ENCODE measurements at regions not wholly inside any gene's neighbourhood (a gene's known extent, or its start where the extent isn't known, plus 50 kb on each side); places are given as distances from the start of the nearest gene placed in this dataset.

DNA sequence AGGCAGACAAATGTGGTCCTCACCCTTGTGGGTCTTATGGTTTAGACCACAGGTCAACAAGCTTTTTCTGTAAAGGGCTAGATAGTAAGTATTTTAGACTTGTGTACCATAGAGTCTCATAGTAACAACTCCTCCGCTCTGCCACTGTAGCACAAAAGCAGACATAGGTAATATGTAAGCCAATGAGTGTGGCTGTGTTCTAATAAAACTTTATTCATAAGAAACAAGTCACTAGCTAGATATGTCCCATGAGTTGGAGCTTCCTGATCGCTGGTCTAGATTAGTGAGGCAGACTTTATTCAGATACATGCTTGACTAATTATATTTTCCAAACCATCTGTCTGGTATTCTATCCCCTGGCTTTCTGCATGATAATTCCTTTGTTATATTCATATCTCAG, 196.4 kb upstream of the TSHZ2 start:
- no peaks in the 10 kb centered on the region for H3K9me3 ChIP-seq
- WGBS, 2 donors = 91 to 94% methylated on average over 2 of the region's 2 CpGs
- TF ChIP-seq EP300 (IDR thresholded peaks at IDR 0.05) (no peak), POLR2A (IDR thresholded peaks at IDR 0.05) (no peak), POLR2AphosphoS5 (IDR thresholded peaks at IDR 0.05) (no peak)
- TF ChIP-seq, protein P1, sequence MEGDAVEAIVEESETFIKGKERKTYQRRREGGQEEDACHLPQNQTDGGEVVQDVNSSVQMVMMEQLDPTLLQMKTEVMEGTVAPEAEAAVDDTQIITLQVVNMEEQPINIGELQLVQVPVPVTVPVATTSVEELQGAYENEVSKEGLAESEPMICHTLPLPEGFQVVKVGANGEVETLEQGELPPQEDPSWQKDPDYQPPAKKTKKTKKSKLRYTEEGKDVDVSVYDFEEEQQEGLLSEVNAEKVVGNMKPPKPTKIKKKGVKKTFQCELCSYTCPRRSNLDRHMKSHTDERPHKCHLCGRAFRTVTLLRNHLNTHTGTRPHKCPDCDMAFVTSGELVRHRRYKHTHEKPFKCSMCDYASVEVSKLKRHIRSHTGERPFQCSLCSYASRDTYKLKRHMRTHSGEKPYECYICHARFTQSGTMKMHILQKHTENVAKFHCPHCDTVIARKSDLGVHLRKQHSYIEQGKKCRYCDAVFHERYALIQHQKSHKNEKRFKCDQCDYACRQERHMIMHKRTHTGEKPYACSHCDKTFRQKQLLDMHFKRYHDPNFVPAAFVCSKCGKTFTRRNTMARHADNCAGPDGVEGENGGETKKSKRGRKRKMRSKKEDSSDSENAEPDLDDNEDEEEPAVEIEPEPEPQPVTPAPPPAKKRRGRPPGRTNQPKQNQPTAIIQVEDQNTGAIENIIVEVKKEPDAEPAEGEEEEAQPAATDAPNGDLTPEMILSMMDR (IDR thresholded peaks at IDR 0.05) = no peak
- no peaks in the 10 kb centered on the region for H3K4me1 ChIP-seq
- no peak overlapping the region for H3K27ac ChIP-seq
- no peaks in the 10 kb centered on the region for H3K27me3 ChIP-seq
- no peaks in the 10 kb centered on the region for H3K36me3 ChIP-seq
- intact Hi-C loops (cut with DNase I) = no loop called here
- no peak overlapping the region for H3K4me3 ChIP-seq
- no peak for DNase-seq

DNA sequence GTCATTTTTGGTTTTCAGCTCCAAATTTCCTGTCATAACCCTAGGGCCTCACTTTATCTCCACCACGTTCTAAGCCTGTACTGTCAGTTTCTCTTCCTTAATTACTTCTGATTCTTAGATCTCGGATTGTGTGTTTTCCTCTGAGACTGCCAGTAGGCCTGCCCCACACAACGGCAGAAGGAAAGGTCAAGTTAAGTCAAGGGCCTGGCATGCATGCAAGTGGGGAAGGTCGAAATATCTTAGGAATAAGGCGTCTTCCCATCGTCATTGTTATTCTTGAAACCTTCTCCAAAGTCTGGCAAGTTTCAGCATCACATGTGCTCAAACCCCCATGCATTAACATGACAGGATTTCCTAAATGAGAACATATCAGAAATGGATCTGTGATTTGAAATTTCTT, 203.5 kb upstream of the TSHZ2 start:
- DNase-seq = no peak
- TF ChIP-seq POLR2A (IDR thresholded peaks at IDR 0.05) (no peak), POLR2AphosphoS5 (IDR thresholded peaks at IDR 0.05) (no peak), EP300 (IDR thresholded peaks at IDR 0.05) (no peak)
- TF ChIP-seq, protein P1 (IDR thresholded peaks at IDR 0.05) = no peak
- intact Hi-C loops (cut with DNase I) = no loop called here
- 50 to 57% methylated on average over 6 of the region's 6 CpGs for WGBS, 2 donors
- H3K9me3 ChIP-seq = no peaks in the 10 kb centered on the region
- no peaks in the 10 kb centered on the region for H3K27me3 ChIP-seq
- H3K4me1 ChIP-seq = no peaks in the 10 kb centered on the region
- no peak overlapping the region for H3K27ac ChIP-seq
- no peaks in the 10 kb centered on the region for H3K36me3 ChIP-seq
- no peak overlapping the region for H3K4me3 ChIP-seq

DNA sequence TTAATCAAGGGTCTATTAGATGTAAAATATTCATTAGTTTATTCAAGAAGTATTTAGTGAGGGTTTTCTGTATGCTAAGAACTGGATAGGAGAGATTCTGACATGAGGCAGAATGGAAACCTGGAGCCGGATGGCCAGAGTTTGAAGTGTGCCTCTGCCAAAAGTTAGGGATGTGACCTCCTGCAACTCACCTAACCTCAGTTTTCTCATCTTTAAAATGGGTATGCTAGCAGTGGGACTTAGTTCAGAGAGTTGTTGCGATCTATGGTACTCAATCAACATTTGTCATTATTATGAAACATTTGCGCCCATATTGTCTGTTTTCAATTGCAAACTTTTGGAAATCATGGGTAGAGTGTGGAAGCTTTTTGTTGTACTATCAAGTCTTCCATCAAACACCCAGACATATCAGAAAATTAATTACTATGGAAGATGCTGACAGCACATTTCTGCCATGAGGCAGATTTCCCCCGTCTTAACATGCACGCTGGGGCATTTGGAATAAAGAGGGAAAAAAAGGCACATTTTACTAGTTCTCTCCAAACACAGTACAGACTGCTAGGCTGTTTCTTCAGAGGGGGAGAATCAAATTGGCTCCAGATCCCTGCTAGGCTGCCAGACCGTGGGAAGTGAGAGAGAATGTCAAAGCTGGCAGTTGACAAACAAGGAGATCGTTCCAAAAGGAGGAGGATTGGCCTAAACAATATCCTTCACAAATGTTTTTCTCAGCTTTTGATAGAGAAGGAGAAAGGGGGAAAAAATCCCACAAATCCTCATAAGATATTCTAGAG, 205.3 kb upstream of the TSHZ2 start:
- no peak overlapping the region for H3K4me3 ChIP-seq
- intact Hi-C loops (cut with DNase I) = no loop called here
- H3K27me3 ChIP-seq = no peaks in the 10 kb centered on the region
- no peaks in the 10 kb centered on the region for H3K4me1 ChIP-seq
- H3K27ac ChIP-seq = no peak overlapping the region
- 71 to 74% methylated on average over 7 of the region's 7 CpGs for WGBS, 2 donors
- H3K9me3 ChIP-seq = no peaks in the 10 kb centered on the region
- no peak for DNase-seq
- TF ChIP-seq, protein P1 (IDR thresholded peaks at IDR 0.05) = no peak
- no peak for TF ChIP-seq EP300 (IDR thresholded peaks at IDR 0.05)
- TF ChIP-seq POLR2AphosphoS5 (IDR thresholded peaks at IDR 0.05) = no peak
- no peak for TF ChIP-seq POLR2A (IDR thresholded peaks at IDR 0.05)
- no peaks in the 10 kb centered on the region for H3K36me3 ChIP-seq

DNA sequence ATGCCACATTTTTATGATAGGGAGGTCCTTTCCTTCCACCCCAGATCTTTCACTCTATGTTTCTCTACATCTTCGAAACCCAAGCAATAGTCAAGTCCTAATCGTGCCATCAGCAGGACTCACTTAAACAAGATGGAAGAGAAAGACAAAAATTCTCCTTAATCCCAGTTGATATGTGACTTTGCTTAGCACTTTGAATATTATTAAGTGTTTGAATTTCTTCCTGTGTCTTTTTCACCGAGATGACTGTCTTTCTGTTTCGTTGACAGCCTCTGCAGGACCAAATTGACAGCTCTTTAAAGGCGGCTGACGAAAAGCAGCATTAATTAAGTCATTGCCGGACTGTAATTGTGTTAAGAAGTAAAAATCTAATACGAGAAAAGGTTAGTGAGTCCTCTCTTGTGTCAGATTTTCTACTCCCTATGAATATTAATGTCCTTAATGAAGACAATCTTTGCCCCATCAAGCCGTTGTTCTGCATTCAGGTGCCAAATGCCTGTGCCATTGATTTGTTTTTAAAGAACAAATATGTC, 208.8 kb upstream of the TSHZ2 start:
- Histone ChIP-seq H3K27ac (no peak overlapping the region), H3K9me3 (no peaks in the 10 kb centered on the region), H3K27me3 (no peaks in the 10 kb centered on the region), H3K36me3 (no peaks in the 10 kb centered on the region), H3K4me3 (no peak overlapping the region), H3K4me1 (no peaks in the 10 kb centered on the region)
- intact Hi-C loops (cut with DNase I) = no loop called here
- WGBS, 2 donors = 79 to 82% methylated on average over 9 of the region's 9 CpGs
- no peak for DNase-seq
- TF ChIP-seq, protein P1 (IDR thresholded peaks at IDR 0.05) = no peak
- TF ChIP-seq POLR2A (IDR thresholded peaks at IDR 0.05) (no peak), EP300 (IDR thresholded peaks at IDR 0.05) (no peak), POLR2AphosphoS5 (IDR thresholded peaks at IDR 0.05) (no peak)
